Fibroblast of pulmonary artery (primary cell): ENCODE measurements at regions not wholly inside any gene's neighbourhood (a gene's known extent, or its start where the extent isn't known, plus 50 kb on each side); places are given as distances from the start of the nearest gene placed in this dataset.

Experiments
- DNase-seq: peaks from one replicate; pipeline ENCODE4 v3.0.0-alpha.2; 2010; ENCODE audit warnings: low read depth
- H3K4me3 ChIP-seq: replicated peaks from 2 replicates; pipeline ENCODE4 v1.5.1; 2011; ENCODE audit warnings: low read depth, mild to moderate bottlenecking, control low read depth, low read length, moderate library complexity
- TF ChIP-seq, protein P1 (sequence below): IDR thresholded peaks from 2 replicates; pipeline ENCODE4 v1.5.1; 2011; ENCODE audit warnings: mild to moderate bottlenecking, control low read depth, low read length, inconsistent platforms; ENCODE audit errors: missing control alignments

DNA sequence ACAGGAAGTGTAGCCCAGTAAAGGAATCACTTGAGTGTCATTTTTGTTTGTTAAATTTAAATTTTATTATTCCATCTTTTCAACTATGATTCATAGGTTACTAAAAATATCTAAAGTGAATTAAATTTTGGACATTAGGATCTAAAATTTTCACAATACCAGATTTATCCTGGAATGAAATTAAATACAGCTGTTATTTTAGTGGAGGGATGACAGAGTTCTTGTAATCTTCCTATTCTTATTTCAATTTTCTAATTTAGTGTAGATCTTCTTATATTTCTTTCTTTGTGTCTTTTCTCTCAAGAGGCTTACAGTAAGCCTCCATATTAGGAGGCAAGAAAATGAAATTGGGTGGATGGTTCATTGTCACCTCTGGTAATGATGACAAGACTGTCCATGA lies 167.9 kb upstream of the TNC start:
- H3K4me3 ChIP-seq: no peak overlapping the region
- TF ChIP-seq, protein P1, sequence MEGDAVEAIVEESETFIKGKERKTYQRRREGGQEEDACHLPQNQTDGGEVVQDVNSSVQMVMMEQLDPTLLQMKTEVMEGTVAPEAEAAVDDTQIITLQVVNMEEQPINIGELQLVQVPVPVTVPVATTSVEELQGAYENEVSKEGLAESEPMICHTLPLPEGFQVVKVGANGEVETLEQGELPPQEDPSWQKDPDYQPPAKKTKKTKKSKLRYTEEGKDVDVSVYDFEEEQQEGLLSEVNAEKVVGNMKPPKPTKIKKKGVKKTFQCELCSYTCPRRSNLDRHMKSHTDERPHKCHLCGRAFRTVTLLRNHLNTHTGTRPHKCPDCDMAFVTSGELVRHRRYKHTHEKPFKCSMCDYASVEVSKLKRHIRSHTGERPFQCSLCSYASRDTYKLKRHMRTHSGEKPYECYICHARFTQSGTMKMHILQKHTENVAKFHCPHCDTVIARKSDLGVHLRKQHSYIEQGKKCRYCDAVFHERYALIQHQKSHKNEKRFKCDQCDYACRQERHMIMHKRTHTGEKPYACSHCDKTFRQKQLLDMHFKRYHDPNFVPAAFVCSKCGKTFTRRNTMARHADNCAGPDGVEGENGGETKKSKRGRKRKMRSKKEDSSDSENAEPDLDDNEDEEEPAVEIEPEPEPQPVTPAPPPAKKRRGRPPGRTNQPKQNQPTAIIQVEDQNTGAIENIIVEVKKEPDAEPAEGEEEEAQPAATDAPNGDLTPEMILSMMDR: no peak
- no peak for DNase-seq

DNA sequence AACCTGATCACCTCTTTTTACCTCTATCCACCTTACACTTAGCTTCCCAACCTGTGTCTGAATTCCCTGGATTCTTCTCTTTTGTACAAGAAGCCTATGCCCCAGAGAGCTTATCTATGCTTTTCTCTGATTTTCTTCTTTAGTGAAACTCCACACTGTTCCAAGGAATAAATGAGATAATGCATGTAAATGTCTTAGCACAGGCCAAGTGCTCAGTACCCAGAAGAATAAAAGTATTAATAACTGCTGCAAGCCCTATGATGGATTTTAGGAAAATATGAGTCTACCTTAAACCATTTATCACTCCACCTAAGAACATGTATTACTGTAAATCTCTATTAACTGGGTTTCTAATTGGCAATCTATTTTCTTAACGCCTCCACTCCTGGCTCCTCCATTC lies 168.5 kb upstream of the TNC start:
- H3K4me3 ChIP-seq: no peak overlapping the region
- TF ChIP-seq, protein P1: no peak
- no peak for DNase-seq

DNA sequence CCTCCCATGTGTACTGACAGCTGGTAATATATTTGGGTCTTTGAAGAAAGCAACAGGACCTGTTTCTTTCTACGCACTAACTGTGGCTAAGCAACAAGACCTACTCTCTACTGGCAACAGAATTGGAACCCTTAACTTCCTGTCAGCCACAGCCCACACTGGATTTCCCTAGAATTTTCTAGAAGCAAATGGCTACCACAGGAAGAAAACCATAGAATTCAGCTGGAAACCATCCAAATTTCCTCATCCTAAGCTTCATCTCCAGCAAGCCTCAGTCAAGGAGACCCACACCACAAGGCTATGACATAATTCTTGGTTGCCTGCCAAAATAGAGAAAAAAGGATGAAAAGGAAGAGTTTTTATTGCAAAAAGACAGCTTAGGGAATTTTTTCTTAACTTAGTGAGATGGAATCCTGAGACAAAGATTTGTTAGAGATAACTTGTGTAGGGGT lies 171.8 kb upstream of the TNC start:
- H3K4me3 ChIP-seq: no peak overlapping the region
- TF ChIP-seq, protein P1: no peak
- DNase-seq: peak; percentile 83

DNA sequence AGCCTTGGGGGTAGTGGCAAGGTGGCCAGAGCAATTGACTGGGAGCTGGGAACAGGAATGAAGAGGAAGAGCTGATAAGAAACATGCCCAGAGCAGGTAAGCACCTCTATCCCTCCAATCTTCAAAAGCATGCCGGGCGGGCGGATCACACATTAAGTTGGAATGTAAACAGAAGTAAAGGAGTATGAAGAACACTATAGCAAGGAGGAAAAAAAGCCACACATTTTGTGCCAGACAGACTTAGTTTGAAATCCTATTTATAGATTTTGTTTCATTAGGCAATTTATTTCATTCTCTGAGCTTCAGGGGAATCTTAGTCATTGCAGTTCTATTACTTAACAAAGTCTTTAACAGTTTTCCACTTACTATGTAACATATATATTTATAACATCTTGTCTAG lies 173.9 kb upstream of the TNC start:
- H3K4me3 ChIP-seq: no peak overlapping the region
- no peak for DNase-seq
- TF ChIP-seq, protein P1: no peak

DNA sequence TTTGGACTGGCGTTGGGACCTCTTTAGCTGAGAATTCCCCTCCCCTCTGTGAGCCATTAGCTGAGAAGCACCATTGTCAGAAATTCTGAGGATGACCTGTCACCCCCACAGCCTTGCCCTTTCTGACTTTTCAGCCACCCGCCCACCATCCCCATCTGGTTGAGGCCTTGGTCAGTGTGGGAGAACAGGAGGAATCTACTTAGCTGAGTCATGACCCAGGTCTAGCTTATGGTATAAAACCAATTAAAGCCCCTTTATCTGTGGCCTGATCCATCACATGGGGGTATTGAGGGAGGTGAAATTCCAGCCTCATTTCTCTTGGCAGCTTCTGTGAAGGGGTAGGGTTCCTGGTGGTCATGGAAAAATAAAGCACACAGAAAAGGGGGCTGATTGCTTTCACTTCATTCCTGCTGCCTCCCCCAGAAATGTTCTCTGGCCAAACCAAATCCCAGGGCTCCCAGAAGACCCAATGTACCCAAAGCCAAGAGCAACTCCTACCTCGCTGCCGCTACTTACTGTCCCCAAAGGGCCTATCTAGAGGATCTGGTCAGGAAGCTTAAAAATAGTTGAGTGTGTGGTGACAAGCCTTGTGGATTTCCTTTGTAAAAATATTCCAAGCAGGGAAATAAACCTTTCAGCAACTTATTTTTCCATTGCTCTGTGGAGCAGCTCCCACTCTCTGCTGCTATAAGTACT lies 174.8 kb upstream of the TNC start:
- TF ChIP-seq, protein P1: no peak
- no peak overlapping the region for H3K4me3 ChIP-seq
- no peak for DNase-seq

DNA sequence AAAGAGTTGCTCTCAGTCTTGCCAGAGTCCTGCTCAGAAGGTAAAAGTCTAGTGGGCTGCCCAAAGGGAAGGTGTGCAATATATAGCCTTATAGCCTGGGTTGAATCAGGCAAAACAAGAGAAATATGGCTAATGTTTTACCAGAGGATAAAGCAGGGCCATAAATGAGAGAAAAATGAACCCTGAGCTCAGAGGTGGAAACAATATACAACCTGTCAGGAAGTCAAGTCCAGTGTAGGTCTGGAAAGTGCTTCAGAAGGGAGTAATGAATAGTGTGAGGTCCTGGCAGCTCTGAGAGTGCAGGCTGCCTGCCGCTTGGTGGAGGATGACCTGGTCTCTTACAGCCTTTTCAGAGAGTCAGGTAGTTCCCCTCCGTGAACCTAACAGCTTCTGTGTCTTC lies 177.8 kb upstream of the TNC start:
- TF ChIP-seq, protein P1: no peak

More for the DNA sequence above, 177.8 kb upstream of the TNC start:
- no peak overlapping the region for H3K4me3 ChIP-seq
- no peak for DNase-seq
